GM12872 (cell line): ENCODE measurements at regions not wholly inside any gene's neighbourhood (a gene's known extent, or its start where the extent isn't known, plus 50 kb on each side); places are given as distances from the start of the nearest gene placed in this dataset.

ENCODE experiments used
- CTCF ChIP-seq: IDR thresholded peaks from 3 replicates; pipeline ENCODE4 v1.5.1; 2011; ENCODE audit warnings: low read depth, mild to moderate bottlenecking, low read length, moderate library complexity; ENCODE audit not compliant: insufficient read depth

- TF ChIP-seq CTCF, result no peak
These were observed 82.6 kb upstream of the SMAD3 start for GRCh38 chr15:66982816-66983215.

GRCh38 chr15:66985653-66986052, 79.7 kb upstream of the SMAD3 start:
- no peak for TF ChIP-seq CTCF

- no peak for TF ChIP-seq CTCF
These were observed 78.5 kb upstream of the SMAD3 start for GRCh38 chr15:66986951-66987350.

- no peak for TF ChIP-seq CTCF
These were observed 72.3 kb upstream of the SMAD3 start for GRCh38 chr15:66993090-66993489.

GRCh38 chr15:66993874-66994696, 71.3 kb upstream of the SMAD3 start:
- no peak for TF ChIP-seq CTCF

- no peak for TF ChIP-seq CTCF
These were observed 70.3 kb upstream of the SMAD3 start for GRCh38 chr15:66994927-66995656.

GRCh38 chr15:66996094-66996493, 69.3 kb upstream of the SMAD3 start:
- no peak for TF ChIP-seq CTCF
